CD4-positive, alpha-beta T cell (primary cell): ENCODE measurements at regions not wholly inside any gene's neighbourhood (a gene's known extent, or its start where the extent isn't known, plus 50 kb on each side); places are given as distances from the start of the nearest gene placed in this dataset.

Source experiments
- ATAC-seq: fragments of 200-7000 bp; cut with Tn5 transposase; one replicate; pipeline ENCODE4 v1.10.0; 2022; ENCODE audit warnings: mild to moderate bottlenecking; ENCODE audit not compliant: poor library complexity
- CTCF ChIA-PET: fragments of 350-600 bp; sonication (Branson Sonifier 250); formaldehyde crosslinking; loops from one replicate; lab custom pipeline; 2021; ENCODE audit warnings: antibody characterized with exemption, inconsistent platforms; lab: Charles Lee
- POLR2A ChIA-PET: fragments of 350-600 bp; sonication (Branson Sonifier 250); formaldehyde crosslinking; loops from one replicate; lab custom pipeline; 2021; ENCODE audit warnings: antibody characterized with exemption, inconsistent platforms; lab: Charles Lee
- DNase-seq, 14 experiments: peaks; one replicate each; pipeline ENCODE4 v3.0.0-alpha.2; 2013 to 2020; ENCODE audit warnings: mixed read lengths in 2 of 14
- H3K27ac ChIP-seq, 2 donors: one replicate each; pipeline versions ENCODE4 v1.5.1 to v1.7.0; 2013; ENCODE audit warnings: low read length in 2 of 2, low read depth in 1 of 2, mild to moderate bottlenecking in 1 of 2
- H3K27me3 ChIP-seq, 2 experiments: 1 replicate in 1 of 2; 2 replicates in 1 of 2; pipeline versions ENCODE4 v1.6.1 to v1.7.0; 2013; ENCODE audit warnings: low read length in 2 of 2, control low read depth in 1 of 2, mild to moderate bottlenecking in 1 of 2, moderate library complexity in 1 of 2; ENCODE audit not compliant: insufficient read depth in 2 of 2, control insufficient read depth in 1 of 2
- H3K36me3 ChIP-seq: one replicate; pipeline ENCODE4 v1.6.1; 2013; ENCODE audit warnings: low read length, control low read depth; ENCODE audit not compliant: insufficient read depth
- H3K4me1 ChIP-seq: one replicate; pipeline ENCODE4 v1.6.1; 2013; ENCODE audit warnings: low read length, control low read depth; ENCODE audit not compliant: insufficient read depth
- H3K4me3 ChIP-seq: one replicate; pipeline ENCODE4 v1.5.1; 2013; ENCODE audit warnings: mild to moderate bottlenecking, low read length, moderate library complexity
- H3K9me3 ChIP-seq, 2 experiments: 1 replicate in 1 of 2; 2 replicates in 1 of 2; pipeline versions ENCODE4 v1.6.1 to v1.7.0; 2013; ENCODE audit warnings: low read length in 2 of 2, mild to moderate bottlenecking in 2 of 2, control low read depth in 1 of 2, moderate library complexity in 1 of 2; ENCODE audit not compliant: control insufficient read depth in 1 of 2, insufficient read depth in 1 of 2
- H3K27ac Mint-ChIP-seq: one replicate; pipeline ENCODE4 v1.8.0; 2020; ENCODE audit warnings: mixed read lengths
- H3K27me3 Mint-ChIP-seq: one replicate; pipeline ENCODE4 v1.8.0; 2021; ENCODE audit warnings: mixed read lengths
- H3K36me3 Mint-ChIP-seq: one replicate; pipeline ENCODE4 v1.8.0; 2021; ENCODE audit warnings: low read depth, mixed read lengths
- H3K4me1 Mint-ChIP-seq: one replicate; pipeline ENCODE4 v1.8.0; 2021; ENCODE audit warnings: low read depth, mixed read lengths
- H3K4me3 Mint-ChIP-seq: one replicate; pipeline ENCODE4 v1.8.0; 2020; ENCODE audit warnings: mild to moderate bottlenecking, mixed read lengths
- H3K9me3 Mint-ChIP-seq: one replicate; pipeline ENCODE4 v1.8.0; 2020; ENCODE audit warnings: mixed read lengths
- CTCF ChIP-seq: fragments of 200-600 bp; IDR thresholded peaks from one replicate; pipeline ENCODE4 v1.8.0; 2022; ENCODE audit warnings: antibody characterized with exemption, mild to moderate bottlenecking
- intact Hi-C, 2 experiments: fragments of 100-400 bp; cut with DNase I in 1 of 2; cut with micrococcal nuclease in 1 of 2; formaldehyde crosslinking; loops; one replicate each; pipeline versions ENCODE4 v1.15.1 to v1.9.0; 2023 to 2025; cut with DNase I, micrococcal nuclease

DNA sequence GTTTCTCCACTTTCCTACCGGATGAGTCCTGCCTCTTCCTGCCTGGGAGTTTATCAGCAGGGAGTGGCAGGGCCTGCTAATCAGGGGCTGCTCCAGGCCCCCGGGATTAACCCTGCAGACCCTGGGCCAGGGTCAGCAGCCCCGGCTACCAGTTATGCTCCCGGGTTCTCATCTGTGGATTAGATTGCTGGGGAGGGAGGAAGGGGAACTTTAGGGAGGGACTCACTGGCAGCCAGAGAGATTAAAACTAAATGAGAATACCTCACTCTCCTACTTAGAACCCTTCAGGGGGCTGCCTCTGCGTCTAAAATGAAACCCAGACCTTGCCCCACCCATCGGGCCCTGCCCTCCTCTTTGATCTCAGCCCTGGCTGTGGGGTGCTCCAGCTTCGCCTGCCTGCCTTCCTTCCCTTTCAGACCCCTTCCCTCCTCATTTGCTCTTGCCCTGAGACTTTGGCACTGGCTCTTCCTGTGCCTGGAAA, 130.5 kb upstream of the HAND1 start:
- ATAC-seq = no peak
- Mint-ChIP-seq H3K9me3 (no peaks in the 10 kb centered on the region), H3K27ac (no peak overlapping the region), H3K4me1 (peaks cover 10% of the 10 kb centered on the region), H3K27me3 (peaks cover 80% of the 10 kb centered on the region), H3K36me3 (no peaks in the 10 kb centered on the region), H3K4me3 (no peak overlapping the region)
- DNase-seq = no peak
- no peak for TF ChIP-seq CTCF
- Histone ChIP-seq H3K9me3 (peaks cover 0 to 24% of the 10 kb centered on the region in 2 experiments), H3K4me3 (no peak overlapping the region), H3K27me3 (peaks cover 43 to 60% of the 10 kb centered on the region in 2 experiments), H3K4me1 (peaks cover 13% of the 10 kb centered on the region), H3K36me3 (no peaks in the 10 kb centered on the region), H3K27ac (no peak overlapping the region)
- intact Hi-C loops = loop anchor here in 1 of 2 experiments (10.0 kb wide), 1 partner anchor 144 kb away; no protein-coding TSS in a partner anchor
- CTCF ChIA-PET = no interaction called here
- POLR2A ChIA-PET = no interaction called here

GRCh38 chr5:154607746-154608145, 129.7 kb upstream of the HAND1 start:
- Histone ChIP-seq H3K27ac (no peak overlapping the region), H3K4me1 (peaks cover 13% of the 10 kb centered on the region), H3K9me3 (peaks cover 0 to 24% of the 10 kb centered on the region in 2 experiments), H3K36me3 (no peaks in the 10 kb centered on the region), H3K27me3 (peaks cover 49 to 69% of the 10 kb centered on the region in 2 experiments), H3K4me3 (no peak overlapping the region)
- ATAC-seq = no peak
- Mint-ChIP-seq H3K4me1 (peaks cover 10% of the 10 kb centered on the region), H3K4me3 (no peak overlapping the region), H3K27me3 (peaks cover 82% of the 10 kb centered on the region), H3K36me3 (no peaks in the 10 kb centered on the region), H3K27ac (no peak overlapping the region), H3K9me3 (no peaks in the 10 kb centered on the region)
- TF ChIP-seq CTCF = no peak
- CTCF ChIA-PET = no interaction called here
- intact Hi-C loops = loop anchor here in 1 of 2 experiments (10.0 kb wide), 1 partner anchor 143 kb away; no protein-coding TSS in a partner anchor
- DNase-seq = no peak
- POLR2A ChIA-PET = no interaction called here

GRCh38 chr5:154606246-154606645, 128.2 kb upstream of the HAND1 start:
- peaks cover 80% of the 10 kb centered on the region for H3K27me3 Mint-ChIP-seq
- Histone ChIP-seq H3K27ac (no peak overlapping the region), H3K36me3 (no peaks in the 10 kb centered on the region), H3K9me3 (peaks cover 0 to 20% of the 10 kb centered on the region in 2 experiments), H3K27me3 (peaks cover 38 to 71% of the 10 kb centered on the region in 2 experiments), H3K4me3 (no peak overlapping the region), H3K4me1 (peaks cover 11% of the 10 kb centered on the region)
- DNase-seq (no peak), ATAC-seq (no peak)
- no peak overlapping the region for H3K27ac Mint-ChIP-seq
- ChIA-PET CTCF (no interaction called here), POLR2A (no interaction called here)
- intact Hi-C loops = loop anchor here in 1 of 2 experiments (10.0 kb wide), 1 partner anchor 141 kb away; no protein-coding TSS in a partner anchor
- H3K9me3 Mint-ChIP-seq = no peaks in the 10 kb centered on the region
- no peak for TF ChIP-seq CTCF
- H3K36me3 Mint-ChIP-seq = no peaks in the 10 kb centered on the region
- peaks cover 4% of the 10 kb centered on the region for H3K4me1 Mint-ChIP-seq
- no peak overlapping the region for H3K4me3 Mint-ChIP-seq
